ENCODE measurements at regions not wholly inside any gene's neighbourhood (a gene's known extent, or its start where the extent isn't known, plus 50 kb on each side); places are given as distances from the start of the nearest gene placed in this dataset.
A peak's percentile ranks its signal among the peaks of the same experiment; 100 is the strongest.

GRCh38 chr18:42187611-42188380 lies 232.8 kb downstream of the PIK3C3 start:
- DNase-seq: no peak

GRCh38 chr18:42190643-42191042 lies 235.6 kb downstream of the PIK3C3 start:
- no peak for DNase-seq

DNA sequence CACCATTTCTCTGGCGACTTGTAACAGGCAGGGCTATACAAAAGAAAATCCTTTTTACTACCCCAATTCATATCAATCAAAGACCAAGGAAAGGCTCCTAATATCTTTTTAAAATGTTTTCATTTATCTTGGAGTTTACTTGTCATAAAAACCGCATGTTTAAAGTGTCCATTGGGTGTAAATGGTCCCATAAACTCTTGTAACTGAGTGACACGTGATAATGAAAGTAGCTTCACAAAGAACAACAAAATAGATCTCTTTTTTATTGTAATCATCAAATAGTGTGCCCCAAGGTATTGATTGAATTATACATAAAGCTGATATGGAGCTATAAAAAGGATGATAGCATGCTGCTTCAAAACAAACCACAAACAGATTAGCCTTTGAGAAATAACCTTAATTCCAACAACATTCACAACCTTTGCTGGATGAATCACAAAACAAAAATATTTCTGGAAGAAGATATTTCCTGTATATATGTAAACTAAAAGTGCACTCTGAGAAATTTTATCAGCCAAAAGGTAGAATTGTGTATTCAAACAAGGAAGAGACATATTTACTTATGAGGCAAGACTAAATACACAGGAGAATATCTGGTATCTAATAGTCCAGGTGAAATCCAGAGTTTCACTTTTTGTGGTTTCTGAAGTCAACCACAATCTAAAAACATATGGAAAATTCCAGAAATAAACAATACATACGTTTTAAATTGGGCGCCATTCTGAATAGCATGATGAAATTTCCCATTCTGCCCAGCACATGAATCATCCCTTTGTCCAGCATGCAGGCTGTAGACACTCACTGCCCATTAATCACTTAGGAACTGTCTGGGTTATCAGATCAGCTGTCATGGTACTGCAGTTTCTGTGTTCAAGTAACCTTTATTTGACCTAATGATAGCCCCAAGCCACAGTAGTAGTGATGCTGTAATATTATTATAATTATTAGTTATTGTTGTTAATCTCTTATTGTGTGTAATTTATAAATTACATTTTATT lies 237.5 kb downstream of the PIK3C3 start:
- DNase-seq: peak; percentile 82

DNA sequence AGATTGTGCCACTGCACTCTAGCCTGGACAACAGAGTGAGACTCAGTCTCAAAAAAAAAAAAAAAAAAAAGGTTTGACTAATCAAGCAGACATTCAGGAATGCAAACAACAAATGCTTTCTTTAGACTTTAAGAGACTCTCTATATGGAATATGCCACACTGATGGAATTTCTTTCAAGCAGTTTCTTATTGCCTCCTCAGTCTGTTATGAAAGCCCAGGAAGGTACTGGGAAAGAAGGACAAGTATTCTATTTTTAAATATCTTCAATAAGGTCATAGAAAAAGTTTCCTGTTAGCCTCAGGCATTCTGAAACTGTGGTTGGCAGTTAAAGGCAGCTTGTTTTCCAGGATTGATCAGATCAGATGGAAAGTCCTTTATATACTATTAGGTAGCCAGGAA lies 241.6 kb downstream of the PIK3C3 start:
- DNase-seq: no peak

DNA sequence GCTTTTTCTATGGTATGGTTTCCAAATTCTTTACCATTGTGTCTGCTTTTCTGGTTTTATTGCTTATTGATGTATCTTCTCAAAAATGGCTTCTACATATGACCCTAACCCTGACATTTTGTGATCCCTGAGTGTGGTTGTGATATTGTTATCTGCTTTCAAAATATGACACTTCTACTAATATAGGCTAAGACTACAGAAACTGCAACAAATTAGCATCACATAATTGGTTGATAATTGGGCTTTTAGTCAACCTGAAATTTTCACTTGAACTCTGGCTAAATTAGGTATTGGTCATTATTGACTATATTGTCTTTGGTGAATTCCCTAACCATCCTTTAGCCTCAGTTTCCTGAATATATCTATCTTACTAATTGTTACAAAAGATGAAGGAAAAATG lies 246.1 kb downstream of the PIK3C3 start:
- no peak for DNase-seq

DNA sequence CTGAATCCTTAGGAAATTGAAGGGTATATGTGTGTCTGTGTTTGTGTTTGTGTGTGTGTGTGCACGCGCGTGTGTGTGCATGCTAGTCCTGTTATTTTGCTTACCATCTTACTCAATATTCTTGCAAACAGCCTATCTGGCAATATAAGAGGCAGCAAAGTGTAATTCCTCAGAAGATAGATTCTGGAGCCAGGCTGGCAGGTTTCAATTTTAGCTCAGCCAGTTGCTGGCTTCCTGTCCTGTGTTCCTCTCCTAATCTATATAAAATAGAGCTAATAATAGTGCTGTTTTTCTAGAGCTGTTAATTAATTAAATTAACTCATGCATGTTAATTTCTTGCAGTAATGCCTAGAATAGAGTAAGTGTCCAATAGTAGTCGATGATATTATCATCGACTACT lies 256.2 kb downstream of the PIK3C3 start:
- DNase-seq: no peak

DNA sequence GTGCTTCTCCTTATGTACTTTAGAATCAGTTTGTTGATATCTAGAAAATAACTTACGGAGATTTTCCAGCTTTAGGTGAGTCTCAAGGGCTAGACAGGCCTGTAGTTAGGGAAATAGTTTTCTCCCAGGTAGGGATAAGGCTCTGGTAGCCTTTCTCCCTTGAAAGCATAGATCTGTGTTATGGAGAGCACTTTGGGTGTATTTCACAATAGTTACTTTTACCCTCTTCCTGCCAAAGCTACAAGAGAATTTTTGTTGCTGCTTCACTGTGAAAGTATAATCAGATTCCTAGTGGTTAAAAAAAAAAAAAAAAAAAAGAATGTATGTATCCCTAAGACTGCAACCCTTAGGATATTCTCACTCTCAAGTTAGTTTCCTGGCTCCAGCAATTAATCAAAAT lies 267.5 kb downstream of the PIK3C3 start:
- DNase-seq: no peak

- no peak for DNase-seq
Observed at GRCh38 chr18:42228581-42228980, 273.5 kb downstream of the PIK3C3 start.

GRCh38 chr18:42229211-42230210 lies 274.5 kb downstream of the PIK3C3 start:
- DNase-seq: no peak

DNA sequence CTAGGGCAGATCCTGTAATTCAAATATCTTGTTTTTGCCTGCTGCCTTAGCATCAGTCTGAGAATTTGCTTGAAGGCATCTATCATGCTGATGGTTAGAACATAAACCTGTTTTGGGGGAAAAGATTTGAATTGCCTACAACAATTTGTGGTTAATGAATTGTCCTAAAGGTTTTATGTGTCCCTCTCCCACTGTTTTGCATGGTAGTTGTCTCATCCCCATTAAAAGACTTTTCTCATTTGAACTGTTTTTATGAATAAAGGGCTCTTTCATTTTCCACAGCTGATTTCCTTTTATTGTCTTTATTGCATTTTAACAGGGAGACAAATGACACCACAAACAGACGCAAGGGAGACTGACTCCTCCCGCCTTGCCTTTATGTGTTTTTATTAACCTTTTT lies 275.6 kb downstream of the PIK3C3 start:
- no peak for DNase-seq

GRCh38 chr18:42231284-42231683 lies 276.2 kb downstream of the PIK3C3 start:
- no peak for DNase-seq

GRCh38 chr18:42231796-42232195 lies 276.8 kb downstream of the PIK3C3 start:
- no peak for DNase-seq

GRCh38 chr18:42233908-42234307 lies 278.9 kb downstream of the PIK3C3 start:
- no peak for DNase-seq

- no peak for DNase-seq
Observed at GRCh38 chr18:42242758-42243157, 287.7 kb downstream of the PIK3C3 start.

GRCh38 chr18:42245137-42245536 lies 290.1 kb downstream of the PIK3C3 start:
- no peak for DNase-seq

GRCh38 chr18:42255908-42256765 lies 301.1 kb downstream of the PIK3C3 start:
- DNase-seq: peak; percentile 61

DNA sequence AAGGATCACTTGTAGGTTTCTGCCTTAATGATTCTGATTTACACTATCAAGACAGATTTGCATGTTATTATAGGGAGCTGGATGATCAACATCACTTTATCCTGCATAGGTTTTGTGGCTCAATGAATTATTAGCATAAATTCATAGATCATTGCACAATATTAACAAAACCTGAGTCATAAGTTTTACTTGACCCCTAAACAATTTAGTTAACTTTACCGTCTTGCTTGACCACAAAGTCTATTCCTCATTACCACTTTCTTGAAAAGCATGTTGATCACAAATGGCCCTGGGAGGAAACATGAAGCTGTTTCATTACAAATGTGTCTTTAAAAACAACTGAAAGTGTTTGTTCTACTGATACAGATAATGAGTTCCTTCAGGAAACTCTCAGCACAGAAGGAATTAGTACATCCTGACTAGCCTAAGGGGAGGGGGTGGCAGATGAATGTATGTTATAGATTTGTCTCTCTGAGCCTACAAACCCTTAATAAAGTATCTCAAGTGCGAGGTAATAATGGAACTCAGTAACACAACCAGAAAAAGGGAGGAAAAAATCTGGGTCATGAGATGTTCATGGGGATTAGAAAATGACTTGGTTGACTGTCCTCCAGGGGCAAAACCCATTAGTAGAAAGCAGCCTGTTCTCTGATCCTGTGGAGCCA lies 303.4 kb downstream of the PIK3C3 start:
- DNase-seq: no peak

DNA sequence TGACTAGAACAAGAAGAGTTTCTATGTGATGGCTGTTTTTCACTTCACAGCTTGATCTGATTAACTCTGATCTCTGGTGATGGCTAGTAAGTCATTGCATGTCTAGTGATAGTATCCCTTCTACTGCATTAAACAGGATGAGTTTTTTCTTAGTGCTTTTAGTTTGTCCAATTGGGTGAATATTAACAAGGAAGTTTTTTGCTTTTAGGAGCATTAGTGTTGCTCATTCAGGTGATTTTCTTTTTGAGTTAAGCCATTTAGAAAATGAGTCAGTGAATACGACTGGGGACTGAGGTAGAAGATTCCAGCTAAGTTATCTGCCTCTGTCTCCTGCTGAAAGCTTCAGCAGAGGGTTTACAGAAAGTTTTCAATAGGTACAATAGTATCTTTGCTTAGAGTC lies 306.7 kb downstream of the PIK3C3 start:
- DNase-seq: no peak

GRCh38 chr18:42264497-42264896 lies 309.5 kb downstream of the PIK3C3 start:
- no peak for DNase-seq

GRCh38 chr18:42268186-42268725 lies 313.2 kb downstream of the PIK3C3 start:
- no peak for DNase-seq

DNA sequence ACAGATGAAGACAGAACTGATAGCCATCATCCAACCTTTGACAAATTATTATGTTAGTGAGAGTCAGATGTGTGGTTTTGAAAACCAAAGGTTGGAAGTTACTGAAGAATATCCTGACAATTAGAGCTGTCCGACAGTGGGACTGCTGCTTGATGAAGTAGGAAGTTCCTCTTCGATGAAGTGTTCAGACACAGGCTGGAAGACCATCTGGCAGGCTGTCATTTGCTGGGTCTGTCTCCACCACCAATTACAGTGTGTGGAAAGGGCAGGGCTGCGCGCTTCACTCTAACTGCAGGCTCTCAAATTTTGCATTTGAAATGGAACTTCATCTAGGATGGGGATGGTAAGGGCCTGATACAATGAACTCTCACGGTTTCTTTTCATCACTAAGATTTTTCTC lies 313.8 kb downstream of the PIK3C3 start:
- DNase-seq: no peak

All from NCI-H146 (cell line).